ENCODE measurements at regions not wholly inside any gene's neighbourhood (a gene's known extent, or its start where the extent isn't known, plus 50 kb on each side); places are given as distances from the start of the nearest gene placed in this dataset.

DNA sequence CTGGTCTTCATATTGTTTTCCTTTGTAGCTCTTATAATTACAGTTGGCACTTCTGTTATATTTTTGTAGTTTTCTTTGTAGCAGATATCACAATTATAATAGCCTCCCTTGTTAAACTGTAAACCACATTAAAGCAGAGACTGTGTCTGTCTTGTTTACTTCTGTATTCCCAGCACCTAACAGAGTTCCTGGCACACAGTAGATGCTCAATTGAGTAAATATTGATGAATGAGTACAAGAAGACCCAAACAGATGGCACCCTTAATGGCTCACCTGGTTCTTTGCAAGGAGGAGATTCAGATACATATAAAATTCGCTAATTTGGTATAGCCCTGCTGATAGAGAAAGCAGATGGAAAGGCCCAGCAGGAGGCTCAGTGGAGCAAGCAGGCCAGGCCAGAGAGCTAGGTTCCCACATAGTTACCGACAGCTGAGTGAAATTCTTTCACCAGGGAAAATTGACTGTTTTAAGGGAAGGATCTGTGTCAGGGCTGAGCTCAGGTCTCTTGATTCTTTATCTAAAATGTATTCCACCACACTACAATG lies 120.1 kb downstream of the NUP35 start:
- DNase-seq (ENCODE audit: low spot score, unreplicated experiment): no peak
- H3K4me3 Mint-ChIP-seq (ENCODE audit: low read depth): no peak overlapping the region
- H3K27ac Mint-ChIP-seq: no peak overlapping the region
- H3K36me3 Mint-ChIP-seq (ENCODE audit: insufficient read depth): no peaks in the 10 kb centered on the region
- TF ChIP-seq, protein P1, sequence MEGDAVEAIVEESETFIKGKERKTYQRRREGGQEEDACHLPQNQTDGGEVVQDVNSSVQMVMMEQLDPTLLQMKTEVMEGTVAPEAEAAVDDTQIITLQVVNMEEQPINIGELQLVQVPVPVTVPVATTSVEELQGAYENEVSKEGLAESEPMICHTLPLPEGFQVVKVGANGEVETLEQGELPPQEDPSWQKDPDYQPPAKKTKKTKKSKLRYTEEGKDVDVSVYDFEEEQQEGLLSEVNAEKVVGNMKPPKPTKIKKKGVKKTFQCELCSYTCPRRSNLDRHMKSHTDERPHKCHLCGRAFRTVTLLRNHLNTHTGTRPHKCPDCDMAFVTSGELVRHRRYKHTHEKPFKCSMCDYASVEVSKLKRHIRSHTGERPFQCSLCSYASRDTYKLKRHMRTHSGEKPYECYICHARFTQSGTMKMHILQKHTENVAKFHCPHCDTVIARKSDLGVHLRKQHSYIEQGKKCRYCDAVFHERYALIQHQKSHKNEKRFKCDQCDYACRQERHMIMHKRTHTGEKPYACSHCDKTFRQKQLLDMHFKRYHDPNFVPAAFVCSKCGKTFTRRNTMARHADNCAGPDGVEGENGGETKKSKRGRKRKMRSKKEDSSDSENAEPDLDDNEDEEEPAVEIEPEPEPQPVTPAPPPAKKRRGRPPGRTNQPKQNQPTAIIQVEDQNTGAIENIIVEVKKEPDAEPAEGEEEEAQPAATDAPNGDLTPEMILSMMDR (IDR thresholded peaks at IDR 0.05; ENCODE audit: unreplicated experiment): no peak
- H3K27me3 Mint-ChIP-seq: no peaks in the 10 kb centered on the region
- H3K9me3 Mint-ChIP-seq (ENCODE audit: low read depth): no peaks in the 10 kb centered on the region
- no peaks in the 10 kb centered on the region for H3K4me1 Mint-ChIP-seq (ENCODE audit: low read depth)

DNA sequence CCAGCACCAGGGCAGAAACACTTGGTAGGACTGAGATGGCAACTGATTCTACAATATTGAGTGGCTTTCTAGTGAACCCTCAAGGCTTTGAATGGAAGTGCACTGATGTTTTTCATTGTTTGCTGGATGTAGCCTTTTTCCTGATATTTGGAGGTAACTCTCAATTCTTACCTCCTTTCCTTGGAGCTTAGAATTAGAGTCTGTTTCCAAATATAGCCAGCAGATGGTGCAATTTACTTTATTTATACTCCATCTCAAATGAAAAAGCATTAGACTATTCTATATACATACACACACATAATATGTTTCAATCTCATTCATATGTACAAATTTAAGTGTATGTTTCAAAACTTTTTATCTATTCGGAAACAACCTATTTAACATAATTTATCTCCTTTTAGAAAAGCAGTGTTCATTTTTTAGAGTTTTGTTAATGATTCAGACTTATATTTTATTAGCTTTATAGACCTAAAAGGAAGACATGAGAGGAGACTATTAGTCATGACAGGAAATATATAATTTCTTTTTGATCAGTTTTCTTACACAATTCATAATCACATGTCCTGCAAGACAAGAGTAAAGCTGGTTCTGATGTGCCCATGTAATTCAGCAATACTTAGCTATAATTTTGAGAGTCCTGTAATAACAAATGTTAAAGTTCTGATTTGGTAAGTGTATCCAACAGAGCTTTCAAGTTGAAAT lies 124.8 kb downstream of the NUP35 start:
- Mint-ChIP-seq H3K27ac (no peak overlapping the region), H3K4me1 (ENCODE audit: low read depth) (peaks cover 1% of the 10 kb centered on the region), H3K9me3 (ENCODE audit: low read depth) (no peaks in the 10 kb centered on the region), H3K36me3 (ENCODE audit: insufficient read depth) (no peaks in the 10 kb centered on the region), H3K27me3 (no peaks in the 10 kb centered on the region), H3K4me3 (ENCODE audit: low read depth) (no peak overlapping the region)
- TF ChIP-seq, protein P1 (IDR thresholded peaks at IDR 0.05; ENCODE audit: unreplicated experiment): peak; percentile 79
- no peak for DNase-seq (ENCODE audit: low spot score, unreplicated experiment)

DNA sequence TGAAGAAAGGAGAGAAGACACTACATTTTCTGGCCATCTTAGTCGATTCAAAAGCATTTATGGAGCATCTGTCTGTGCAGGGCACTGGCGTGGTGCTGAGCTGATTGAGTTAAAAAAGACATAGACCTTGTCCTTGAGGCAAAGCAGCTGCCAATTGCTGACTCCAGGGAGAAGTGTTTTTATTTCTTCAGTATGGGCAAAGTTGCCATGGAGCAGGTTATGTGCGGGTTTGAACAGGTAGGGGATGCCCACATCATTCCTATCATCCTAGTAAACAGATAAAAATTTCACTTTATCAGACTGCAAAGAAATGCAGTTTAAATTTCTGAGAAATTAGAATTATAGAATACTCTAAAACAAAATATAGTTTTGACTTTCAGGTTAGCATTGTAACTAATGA lies 125.8 kb downstream of the NUP35 start:
- TF ChIP-seq, protein P1 (IDR thresholded peaks at IDR 0.05; ENCODE audit: unreplicated experiment): no peak
- Mint-ChIP-seq H3K4me1 (ENCODE audit: low read depth) (peaks cover 1% of the 10 kb centered on the region), H3K27ac (no peak overlapping the region), H3K9me3 (ENCODE audit: low read depth) (no peaks in the 10 kb centered on the region), H3K4me3 (ENCODE audit: low read depth) (no peak overlapping the region), H3K36me3 (ENCODE audit: insufficient read depth) (no peaks in the 10 kb centered on the region), H3K27me3 (no peaks in the 10 kb centered on the region)
- no peak for DNase-seq (ENCODE audit: low spot score, unreplicated experiment)

DNA sequence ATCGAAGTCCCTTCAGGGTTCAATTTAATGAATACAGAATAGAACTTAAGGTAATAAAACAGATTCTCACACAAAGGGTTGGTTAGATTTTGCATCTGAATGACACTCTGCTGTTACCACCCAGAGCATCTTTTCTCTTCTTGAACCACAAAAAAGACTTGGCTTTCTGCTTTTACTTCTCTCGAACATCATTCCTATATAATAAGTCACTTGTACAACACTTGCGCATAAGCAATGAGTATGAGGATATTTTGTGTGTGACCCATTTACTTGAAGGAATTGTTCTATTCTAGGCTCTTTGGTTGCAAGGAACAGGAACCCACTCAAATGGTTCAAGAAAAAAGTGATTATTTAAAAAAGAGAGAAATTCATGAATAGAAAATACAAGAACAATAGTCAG lies 126.2 kb downstream of the NUP35 start:
- Mint-ChIP-seq H3K9me3 (ENCODE audit: low read depth) (no peaks in the 10 kb centered on the region), H3K27me3 (no peaks in the 10 kb centered on the region), H3K27ac (no peak overlapping the region), H3K36me3 (ENCODE audit: insufficient read depth) (no peaks in the 10 kb centered on the region), H3K4me1 (ENCODE audit: low read depth) (peaks cover 1% of the 10 kb centered on the region), H3K4me3 (ENCODE audit: low read depth) (no peak overlapping the region)
- TF ChIP-seq, protein P1 (IDR thresholded peaks at IDR 0.05; ENCODE audit: unreplicated experiment): no peak
- no peak for DNase-seq (ENCODE audit: low spot score, unreplicated experiment)

DNA sequence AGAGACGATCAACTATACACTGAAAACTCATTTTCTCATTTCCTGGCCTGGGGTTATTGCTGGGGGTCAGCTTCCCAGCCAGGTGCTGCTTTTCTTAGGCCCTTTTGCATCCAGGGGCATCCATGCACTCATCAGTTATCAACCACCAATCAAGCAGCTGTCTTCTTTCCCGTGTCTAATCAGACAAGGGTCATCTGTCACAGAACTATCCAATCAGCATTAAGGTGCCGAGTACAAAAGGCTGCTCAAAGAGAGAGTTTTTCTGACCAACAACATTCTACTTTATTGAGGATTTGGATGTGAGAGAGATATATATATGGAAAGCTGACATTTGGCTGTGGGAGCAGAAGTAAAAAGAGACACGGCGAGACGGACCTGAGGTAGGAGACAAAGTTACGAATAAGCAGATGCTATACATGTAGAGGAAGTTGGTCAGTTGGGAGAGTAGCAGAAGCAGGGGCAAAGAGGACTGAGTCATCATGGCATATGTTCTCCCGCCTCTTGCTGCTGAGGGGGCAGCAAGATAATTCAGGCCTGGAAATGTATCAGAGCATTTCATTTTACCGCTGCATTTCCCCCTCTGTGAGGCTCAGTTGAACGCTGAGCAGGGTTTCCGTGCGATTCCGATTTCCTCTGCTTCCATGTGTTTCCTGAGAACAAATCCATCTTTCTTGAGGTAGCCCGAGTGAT lies 129.3 kb downstream of the NUP35 start:
- no peaks in the 10 kb centered on the region for H3K36me3 Mint-ChIP-seq (ENCODE audit: insufficient read depth)
- H3K4me3 Mint-ChIP-seq (ENCODE audit: low read depth): no peak overlapping the region
- H3K27me3 Mint-ChIP-seq: no peaks in the 10 kb centered on the region
- H3K9me3 Mint-ChIP-seq (ENCODE audit: low read depth): no peaks in the 10 kb centered on the region
- peaks cover 1% of the 10 kb centered on the region for H3K4me1 Mint-ChIP-seq (ENCODE audit: low read depth)
- DNase-seq (ENCODE audit: low spot score, unreplicated experiment): no peak
- H3K27ac Mint-ChIP-seq: no peak overlapping the region
- TF ChIP-seq, protein P1 (IDR thresholded peaks at IDR 0.05; ENCODE audit: unreplicated experiment): no peak

Data from progenitor cell of endocrine pancreas (in vitro differentiated cells).